ENCODE measurements at regions not wholly inside any gene's neighbourhood (a gene's known extent, or its start where the extent isn't known, plus 50 kb on each side); places are given as distances from the start of the nearest gene placed in this dataset.

GRCh38 chr7:13602036-13602435, 387.4 kb downstream of the ETV1 start:
- DNase-seq: no peak

GRCh38 chr7:13603016-13603415, 386.4 kb downstream of the ETV1 start:
- Histone ChIP-seq H3K9me2 (replicated peaks; ENCODE audit: insufficient read depth, low read length) (no peaks in the 10 kb centered on the region), H3K9ac (ENCODE audit: low read length) (no peak overlapping the region), H4K20me1 (ENCODE audit: insufficient read depth, low read length) (no peaks in the 10 kb centered on the region), H3K27me3 (replicated peaks; ENCODE audit: insufficient read depth, low read length) (no peaks in the 10 kb centered on the region), H3K4me1 (ENCODE audit: low read length) (no peaks in the 10 kb centered on the region), H3K9me3 (replicated peaks; ENCODE audit: insufficient read depth, low read length) (no peaks in the 10 kb centered on the region), H3K36me3 (replicated peaks; ENCODE audit: insufficient read depth, low read length) (no peaks in the 10 kb centered on the region), H3K27ac (ENCODE audit: low read length) (no peak overlapping the region), H3K4me2 (ENCODE audit: low read depth, low read length) (no peak overlapping the region), H3K79me2 (ENCODE audit: low read length) (no peaks in the 10 kb centered on the region), H2AFZ (ENCODE audit: low read length) (no peak overlapping the region), H3K4me3 (ENCODE audit: low read length) (no peak overlapping the region), H3F3A (ENCODE audit: insufficient read depth, low read length) (no peaks in the 10 kb centered on the region)
- no peak for DNase-seq
- TF ChIP-seq EZH2 (optimal IDR thresholded peaks at IDR 0.05; ENCODE audit: low read depth, low read length) (no peak), CTCF (IDR thresholded peaks at IDR 0.05; ENCODE audit: low read length) (no peak), EZH2phosphoT487 (IDR thresholded peaks at IDR 0.05; ENCODE audit: low read length) (no peak)

More at GRCh38 chr7:13602036-13602435, 387.4 kb downstream of the ETV1 start:
- Histone ChIP-seq H2AFZ (ENCODE audit: low read length) (no peak overlapping the region), H3K4me1 (ENCODE audit: low read length) (no peaks in the 10 kb centered on the region), H3F3A (ENCODE audit: insufficient read depth, low read length) (no peaks in the 10 kb centered on the region), H3K9ac (ENCODE audit: low read length) (no peak overlapping the region), H4K20me1 (ENCODE audit: insufficient read depth, low read length) (no peaks in the 10 kb centered on the region), H3K4me2 (ENCODE audit: low read depth, low read length) (no peak overlapping the region), H3K36me3 (replicated peaks; ENCODE audit: insufficient read depth, low read length) (no peaks in the 10 kb centered on the region), H3K27me3 (replicated peaks; ENCODE audit: insufficient read depth, low read length) (no peaks in the 10 kb centered on the region), H3K9me3 (replicated peaks; ENCODE audit: insufficient read depth, low read length) (no peaks in the 10 kb centered on the region), H3K27ac (ENCODE audit: low read length) (no peak overlapping the region), H3K9me2 (replicated peaks; ENCODE audit: insufficient read depth, low read length) (no peaks in the 10 kb centered on the region), H3K79me2 (ENCODE audit: low read length) (no peaks in the 10 kb centered on the region), H3K4me3 (ENCODE audit: low read length) (no peak overlapping the region)
- TF ChIP-seq EZH2 (optimal IDR thresholded peaks at IDR 0.05; ENCODE audit: low read depth, low read length): no peak
- TF ChIP-seq EZH2phosphoT487 (IDR thresholded peaks at IDR 0.05; ENCODE audit: low read length): no peak
- no peak for TF ChIP-seq CTCF (IDR thresholded peaks at IDR 0.05; ENCODE audit: low read length)

GRCh38 chr7:13603661-13604060, 385.8 kb downstream of the ETV1 start:
- Histone ChIP-seq H3K36me3 (replicated peaks; ENCODE audit: insufficient read depth, low read length) (no peaks in the 10 kb centered on the region), H2AFZ (ENCODE audit: low read length) (no peak overlapping the region), H3K27ac (ENCODE audit: low read length) (no peak overlapping the region), H3K4me2 (ENCODE audit: low read depth, low read length) (no peak overlapping the region), H3K4me1 (ENCODE audit: low read length) (no peaks in the 10 kb centered on the region), H3F3A (ENCODE audit: insufficient read depth, low read length) (no peaks in the 10 kb centered on the region), H3K4me3 (ENCODE audit: low read length) (no peak overlapping the region), H4K20me1 (ENCODE audit: insufficient read depth, low read length) (no peaks in the 10 kb centered on the region), H3K9ac (ENCODE audit: low read length) (no peak overlapping the region), H3K9me3 (replicated peaks; ENCODE audit: insufficient read depth, low read length) (no peaks in the 10 kb centered on the region), H3K27me3 (replicated peaks; ENCODE audit: insufficient read depth, low read length) (no peaks in the 10 kb centered on the region), H3K9me2 (replicated peaks; ENCODE audit: insufficient read depth, low read length) (no peaks in the 10 kb centered on the region), H3K79me2 (ENCODE audit: low read length) (no peaks in the 10 kb centered on the region)
- no peak for DNase-seq
- TF ChIP-seq CTCF (IDR thresholded peaks at IDR 0.05; ENCODE audit: low read length) (no peak), EZH2phosphoT487 (IDR thresholded peaks at IDR 0.05; ENCODE audit: low read length) (no peak), EZH2 (optimal IDR thresholded peaks at IDR 0.05; ENCODE audit: low read depth, low read length) (no peak)
